ENCODE measurements at regions not wholly inside any gene's neighbourhood (a gene's known extent, or its start where the extent isn't known, plus 50 kb on each side); places are given as distances from the start of the nearest gene placed in this dataset.

DNA sequence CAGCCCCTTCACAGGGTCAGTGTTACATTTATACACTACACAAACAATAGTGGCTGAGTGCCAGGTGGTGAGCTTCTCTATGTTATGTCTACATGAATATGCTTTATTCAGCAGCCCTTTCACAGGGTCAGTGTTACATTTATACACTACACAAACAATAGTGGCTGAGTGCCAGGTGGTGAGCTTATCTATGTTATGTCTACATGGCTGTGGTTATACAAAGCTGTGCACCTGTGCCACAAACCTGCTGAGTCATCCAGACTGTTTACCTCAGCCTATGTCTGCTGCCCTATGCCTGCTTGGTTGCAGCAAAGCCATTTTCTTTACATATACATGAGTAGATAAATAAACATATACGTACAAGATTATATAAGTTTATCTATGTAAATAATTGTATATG, 76.5 kb downstream of the ZNF726 start (continued):
- TF ChIP-seq, protein P1, sequence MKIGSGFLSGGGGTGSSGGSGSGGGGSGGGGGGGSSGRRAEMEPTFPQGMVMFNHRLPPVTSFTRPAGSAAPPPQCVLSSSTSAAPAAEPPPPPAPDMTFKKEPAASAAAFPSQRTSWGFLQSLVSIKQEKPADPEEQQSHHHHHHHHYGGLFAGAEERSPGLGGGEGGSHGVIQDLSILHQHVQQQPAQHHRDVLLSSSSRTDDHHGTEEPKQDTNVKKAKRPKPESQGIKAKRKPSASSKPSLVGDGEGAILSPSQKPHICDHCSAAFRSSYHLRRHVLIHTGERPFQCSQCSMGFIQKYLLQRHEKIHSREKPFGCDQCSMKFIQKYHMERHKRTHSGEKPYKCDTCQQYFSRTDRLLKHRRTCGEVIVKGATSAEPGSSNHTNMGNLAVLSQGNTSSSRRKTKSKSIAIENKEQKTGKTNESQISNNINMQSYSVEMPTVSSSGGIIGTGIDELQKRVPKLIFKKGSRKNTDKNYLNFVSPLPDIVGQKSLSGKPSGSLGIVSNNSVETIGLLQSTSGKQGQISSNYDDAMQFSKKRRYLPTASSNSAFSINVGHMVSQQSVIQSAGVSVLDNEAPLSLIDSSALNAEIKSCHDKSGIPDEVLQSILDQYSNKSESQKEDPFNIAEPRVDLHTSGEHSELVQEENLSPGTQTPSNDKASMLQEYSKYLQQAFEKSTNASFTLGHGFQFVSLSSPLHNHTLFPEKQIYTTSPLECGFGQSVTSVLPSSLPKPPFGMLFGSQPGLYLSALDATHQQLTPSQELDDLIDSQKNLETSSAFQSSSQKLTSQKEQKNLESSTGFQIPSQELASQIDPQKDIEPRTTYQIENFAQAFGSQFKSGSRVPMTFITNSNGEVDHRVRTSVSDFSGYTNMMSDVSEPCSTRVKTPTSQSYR (CRISPR knock-in tag; IDR thresholded peaks at IDR 0.05) = no peak
- TF ChIP-seq, protein P2, sequence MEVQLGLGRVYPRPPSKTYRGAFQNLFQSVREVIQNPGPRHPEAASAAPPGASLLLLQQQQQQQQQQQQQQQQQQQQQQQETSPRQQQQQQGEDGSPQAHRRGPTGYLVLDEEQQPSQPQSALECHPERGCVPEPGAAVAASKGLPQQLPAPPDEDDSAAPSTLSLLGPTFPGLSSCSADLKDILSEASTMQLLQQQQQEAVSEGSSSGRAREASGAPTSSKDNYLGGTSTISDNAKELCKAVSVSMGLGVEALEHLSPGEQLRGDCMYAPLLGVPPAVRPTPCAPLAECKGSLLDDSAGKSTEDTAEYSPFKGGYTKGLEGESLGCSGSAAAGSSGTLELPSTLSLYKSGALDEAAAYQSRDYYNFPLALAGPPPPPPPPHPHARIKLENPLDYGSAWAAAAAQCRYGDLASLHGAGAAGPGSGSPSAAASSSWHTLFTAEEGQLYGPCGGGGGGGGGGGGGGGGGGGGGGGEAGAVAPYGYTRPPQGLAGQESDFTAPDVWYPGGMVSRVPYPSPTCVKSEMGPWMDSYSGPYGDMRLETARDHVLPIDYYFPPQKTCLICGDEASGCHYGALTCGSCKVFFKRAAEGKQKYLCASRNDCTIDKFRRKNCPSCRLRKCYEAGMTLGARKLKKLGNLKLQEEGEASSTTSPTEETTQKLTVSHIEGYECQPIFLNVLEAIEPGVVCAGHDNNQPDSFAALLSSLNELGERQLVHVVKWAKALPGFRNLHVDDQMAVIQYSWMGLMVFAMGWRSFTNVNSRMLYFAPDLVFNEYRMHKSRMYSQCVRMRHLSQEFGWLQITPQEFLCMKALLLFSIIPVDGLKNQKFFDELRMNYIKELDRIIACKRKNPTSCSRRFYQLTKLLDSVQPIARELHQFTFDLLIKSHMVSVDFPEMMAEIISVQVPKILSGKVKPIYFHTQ (CRISPR knock-in tag; IDR thresholded peaks at IDR 0.05) = no peak

DNA sequence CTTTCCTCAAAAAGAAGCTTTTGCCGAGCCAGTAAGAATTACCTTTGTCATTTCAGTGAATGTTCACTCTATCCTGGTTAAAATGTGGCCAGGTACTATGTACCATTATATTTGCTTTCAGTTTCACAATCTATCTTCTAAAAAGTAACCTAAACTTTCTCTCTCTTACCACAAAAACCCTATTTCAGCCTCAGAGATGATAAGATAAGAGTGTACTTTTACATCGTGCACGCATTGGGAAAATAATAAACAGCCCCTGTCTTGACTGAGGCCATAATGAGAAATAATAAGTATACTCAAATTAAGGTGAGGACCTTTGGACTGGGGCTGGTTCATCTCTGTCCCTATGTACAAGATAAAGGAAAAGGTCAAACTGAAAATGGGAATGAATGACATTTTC, 77.7 kb downstream of the ZNF726 start:
- ChIA-PET POLR2A (no interaction called here), CTCF (no interaction called here)
- DNase-seq (ENCODE audit: low spot score) (no peak), ATAC-seq (no peak)
- H3K4me3 Mint-ChIP-seq = no peak overlapping the region
- peaks cover 46% of the 10 kb centered on the region for H3K36me3 Mint-ChIP-seq
- peaks cover 8% of the 10 kb centered on the region for H3K27me3 Mint-ChIP-seq (ENCODE audit: low read depth)
- TF ChIP-seq, protein P3, sequence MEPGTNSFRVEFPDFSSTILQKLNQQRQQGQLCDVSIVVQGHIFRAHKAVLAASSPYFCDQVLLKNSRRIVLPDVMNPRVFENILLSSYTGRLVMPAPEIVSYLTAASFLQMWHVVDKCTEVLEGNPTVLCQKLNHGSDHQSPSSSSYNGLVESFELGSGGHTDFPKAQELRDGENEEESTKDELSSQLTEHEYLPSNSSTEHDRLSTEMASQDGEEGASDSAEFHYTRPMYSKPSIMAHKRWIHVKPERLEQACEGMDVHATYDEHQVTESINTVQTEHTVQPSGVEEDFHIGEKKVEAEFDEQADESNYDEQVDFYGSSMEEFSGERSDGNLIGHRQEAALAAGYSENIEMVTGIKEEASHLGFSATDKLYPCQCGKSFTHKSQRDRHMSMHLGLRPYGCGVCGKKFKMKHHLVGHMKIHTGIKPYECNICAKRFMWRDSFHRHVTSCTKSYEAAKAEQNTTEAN (CRISPR knock-in tag; IDR thresholded peaks at IDR 0.05) = no peak
- TF ChIP-seq JAZF1 (CRISPR knock-in tag; IDR thresholded peaks at IDR 0.05) (no peak), CBFB (CRISPR knock-in tag; IDR thresholded peaks at IDR 0.05; ENCODE audit: low read depth) (no peak), SP1 (CRISPR knock-in tag; conservative IDR thresholded peaks at IDR 0.05) (no peak), NR3C1 (CRISPR knock-in tag; conservative IDR thresholded peaks at IDR 0.05; ENCODE audit: low read depth) (no peak), GABPB1 (CRISPR knock-in tag; IDR thresholded peaks at IDR 0.05) (no peak), RELA (CRISPR knock-in tag; IDR thresholded peaks at IDR 0.05; ENCODE audit: borderline replicate concordance) (no peak)
- TF ChIP-seq, protein P4, sequence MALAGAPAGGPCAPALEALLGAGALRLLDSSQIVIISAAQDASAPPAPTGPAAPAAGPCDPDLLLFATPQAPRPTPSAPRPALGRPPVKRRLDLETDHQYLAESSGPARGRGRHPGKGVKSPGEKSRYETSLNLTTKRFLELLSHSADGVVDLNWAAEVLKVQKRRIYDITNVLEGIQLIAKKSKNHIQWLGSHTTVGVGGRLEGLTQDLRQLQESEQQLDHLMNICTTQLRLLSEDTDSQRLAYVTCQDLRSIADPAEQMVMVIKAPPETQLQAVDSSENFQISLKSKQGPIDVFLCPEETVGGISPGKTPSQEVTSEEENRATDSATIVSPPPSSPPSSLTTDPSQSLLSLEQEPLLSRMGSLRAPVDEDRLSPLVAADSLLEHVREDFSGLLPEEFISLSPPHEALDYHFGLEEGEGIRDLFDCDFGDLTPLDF (CRISPR knock-in tag; IDR thresholded peaks at IDR 0.05) = no peak
- TF ChIP-seq, protein P5, sequence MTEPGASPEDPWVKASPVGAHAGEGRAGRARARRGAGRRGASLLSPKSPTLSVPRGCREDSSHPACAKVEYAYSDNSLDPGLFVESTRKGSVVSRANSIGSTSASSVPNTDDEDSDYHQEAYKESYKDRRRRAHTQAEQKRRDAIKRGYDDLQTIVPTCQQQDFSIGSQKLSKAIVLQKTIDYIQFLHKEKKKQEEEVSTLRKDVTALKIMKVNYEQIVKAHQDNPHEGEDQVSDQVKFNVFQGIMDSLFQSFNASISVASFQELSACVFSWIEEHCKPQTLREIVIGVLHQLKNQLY (CRISPR knock-in tag; IDR thresholded peaks at IDR 0.05) = no peak
- TF ChIP-seq, protein P6, sequence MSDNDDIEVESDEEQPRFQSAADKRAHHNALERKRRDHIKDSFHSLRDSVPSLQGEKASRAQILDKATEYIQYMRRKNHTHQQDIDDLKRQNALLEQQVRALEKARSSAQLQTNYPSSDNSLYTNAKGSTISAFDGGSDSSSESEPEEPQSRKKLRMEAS (CRISPR knock-in tag; IDR thresholded peaks at IDR 0.05) = no peak
- H3K27ac Mint-ChIP-seq = no peak overlapping the region
- H3K4me1 Mint-ChIP-seq = no peaks in the 10 kb centered on the region
- H3K9me3 Mint-ChIP-seq = peaks cover 89% of the 10 kb centered on the region

DNA sequence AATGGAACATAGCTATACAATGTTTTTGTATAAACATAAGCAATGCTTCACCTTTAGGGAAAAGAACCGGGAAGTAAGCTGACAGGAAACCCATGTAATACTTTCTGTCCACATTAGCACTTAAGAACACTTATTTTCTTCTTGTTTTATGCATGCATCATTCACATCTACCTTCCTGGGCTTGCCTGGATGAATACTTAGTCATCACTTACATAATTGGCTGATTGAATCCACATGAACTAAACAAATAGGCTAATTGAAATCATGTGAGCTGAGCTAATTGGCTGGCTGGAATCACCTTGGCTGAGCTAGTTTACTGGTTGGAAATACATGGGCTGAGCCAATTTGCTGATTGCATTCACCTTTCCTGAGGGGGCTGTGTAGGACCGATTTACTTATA, 78.8 kb downstream of the ZNF726 start:
- no peak for TF ChIP-seq ZNF396 (CRISPR knock-in tag; IDR thresholded peaks at IDR 0.05; ENCODE audit: borderline replicate concordance)
- TF ChIP-seq, protein P7, sequence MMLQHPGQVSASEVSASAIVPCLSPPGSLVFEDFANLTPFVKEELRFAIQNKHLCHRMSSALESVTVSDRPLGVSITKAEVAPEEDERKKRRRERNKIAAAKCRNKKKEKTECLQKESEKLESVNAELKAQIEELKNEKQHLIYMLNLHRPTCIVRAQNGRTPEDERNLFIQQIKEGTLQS (CRISPR knock-in tag; conservative IDR thresholded peaks at IDR 0.05) = no peak
- no peak for TF ChIP-seq FOXK1 (CRISPR knock-in tag; IDR thresholded peaks at IDR 0.05)
- no peak for TF ChIP-seq ZNF263 (CRISPR knock-in tag; IDR thresholded peaks at IDR 0.05; ENCODE audit: low read depth)
- no peak for TF ChIP-seq RELA (CRISPR knock-in tag; IDR thresholded peaks at IDR 0.05; ENCODE audit: borderline replicate concordance)
- TF ChIP-seq, protein P5 (CRISPR knock-in tag; IDR thresholded peaks at IDR 0.05) = no peak
- no peak for TF ChIP-seq NFE2L1 (CRISPR knock-in tag; IDR thresholded peaks at IDR 0.05)
- TF ChIP-seq JUN (CRISPR knock-in tag; IDR thresholded peaks at IDR 0.05) = no peak
- TF ChIP-seq, protein P8, sequence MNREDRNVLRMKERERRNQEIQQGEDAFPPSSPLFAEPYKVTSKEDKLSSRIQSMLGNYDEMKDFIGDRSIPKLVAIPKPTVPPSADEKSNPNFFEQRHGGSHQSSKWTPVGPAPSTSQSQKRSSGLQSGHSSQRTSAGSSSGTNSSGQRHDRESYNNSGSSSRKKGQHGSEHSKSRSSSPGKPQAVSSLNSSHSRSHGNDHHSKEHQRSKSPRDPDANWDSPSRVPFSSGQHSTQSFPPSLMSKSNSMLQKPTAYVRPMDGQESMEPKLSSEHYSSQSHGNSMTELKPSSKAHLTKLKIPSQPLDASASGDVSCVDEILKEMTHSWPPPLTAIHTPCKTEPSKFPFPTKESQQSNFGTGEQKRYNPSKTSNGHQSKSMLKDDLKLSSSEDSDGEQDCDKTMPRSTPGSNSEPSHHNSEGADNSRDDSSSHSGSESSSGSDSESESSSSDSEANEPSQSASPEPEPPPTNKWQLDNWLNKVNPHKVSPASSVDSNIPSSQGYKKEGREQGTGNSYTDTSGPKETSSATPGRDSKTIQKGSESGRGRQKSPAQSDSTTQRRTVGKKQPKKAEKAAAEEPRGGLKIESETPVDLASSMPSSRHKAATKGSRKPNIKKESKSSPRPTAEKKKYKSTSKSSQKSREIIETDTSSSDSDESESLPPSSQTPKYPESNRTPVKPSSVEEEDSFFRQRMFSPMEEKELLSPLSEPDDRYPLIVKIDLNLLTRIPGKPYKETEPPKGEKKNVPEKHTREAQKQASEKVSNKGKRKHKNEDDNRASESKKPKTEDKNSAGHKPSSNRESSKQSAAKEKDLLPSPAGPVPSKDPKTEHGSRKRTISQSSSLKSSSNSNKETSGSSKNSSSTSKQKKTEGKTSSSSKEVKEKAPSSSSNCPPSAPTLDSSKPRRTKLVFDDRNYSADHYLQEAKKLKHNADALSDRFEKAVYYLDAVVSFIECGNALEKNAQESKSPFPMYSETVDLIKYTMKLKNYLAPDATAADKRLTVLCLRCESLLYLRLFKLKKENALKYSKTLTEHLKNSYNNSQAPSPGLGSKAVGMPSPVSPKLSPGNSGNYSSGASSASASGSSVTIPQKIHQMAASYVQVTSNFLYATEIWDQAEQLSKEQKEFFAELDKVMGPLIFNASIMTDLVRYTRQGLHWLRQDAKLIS (CRISPR knock-in tag; IDR thresholded peaks at IDR 0.05; ENCODE audit: borderline replicate concordance) = no peak
- TF ChIP-seq CBFB (CRISPR knock-in tag; IDR thresholded peaks at IDR 0.05; ENCODE audit: low read depth) = no peak
- H3K9me3 Mint-ChIP-seq = peaks cover 89% of the 10 kb centered on the region
- POLR2A ChIA-PET = no interaction called here
- no peak overlapping the region for H3K4me3 Mint-ChIP-seq
- peaks cover 48% of the 10 kb centered on the region for H3K36me3 Mint-ChIP-seq
- H3K27ac Mint-ChIP-seq = no peak overlapping the region
- H3K4me1 Mint-ChIP-seq = no peaks in the 10 kb centered on the region
- ATAC-seq (no peak), DNase-seq (ENCODE audit: low spot score) (no peak)
- CTCF ChIA-PET = no interaction called here
- H3K27me3 Mint-ChIP-seq (ENCODE audit: low read depth) = peaks cover 8% of the 10 kb centered on the region

Data from WTC11 (cell line).